Body of pancreas (tissue), 4 donors: ENCODE measurements at regions not wholly inside any gene's neighbourhood (a gene's known extent, or its start where the extent isn't known, plus 50 kb on each side); places are given as distances from the start of the nearest gene placed in this dataset.

Experiments
- CTCF ChIP-seq, 7 experiments: fragments of 450-650 bp in 4 of 7; fragments of 200-600 bp in 3 of 7; sonication (generic) in 3 of 7; IDR thresholded peaks; one replicate each; pipeline ENCODE4 v1.5.1; 2016 to 2019; ENCODE audit warnings: antibody characterized with exemption in 7 of 7
- POLR2A ChIP-seq, 3 donors: fragments of 450-650 bp; IDR thresholded peaks; one replicate each; pipeline ENCODE4 v1.6.1; 2016; ENCODE audit warnings: antibody characterized with exemption in 3 of 3, mild to moderate bottlenecking in 2 of 3

- TF ChIP-seq POLR2A (IDR thresholded peaks at IDR 0.05): no peak
- no peak for TF ChIP-seq CTCF (IDR thresholded peaks at IDR 0.05)
Observed at GRCh38 chr4:124459196-124459940, 253.2 kb downstream of the ANKRD50 start.
